H9 (cell line): ENCODE measurements at regions not wholly inside any gene's neighbourhood (a gene's known extent, or its start where the extent isn't known, plus 50 kb on each side); places are given as distances from the start of the nearest gene placed in this dataset.

Source experiments
- DNase-seq: peaks from one replicate; pipeline ENCODE4 v3.0.0-alpha.2; 2017
- H2AFZ ChIP-seq: one replicate; pipeline ENCODE4 v1.6.1; 2013; ENCODE audit warnings: mild to moderate bottlenecking, low read length, control low read depth, moderate library complexity
- H2AK5ac ChIP-seq: 2 replicates; pipeline ENCODE4 v1.6.1; 2013; ENCODE audit warnings: low read length, control low read depth, mixed read lengths; ENCODE audit not compliant: insufficient read length
- H2BK120ac ChIP-seq: one replicate; pipeline ENCODE4 v1.6.1; 2013; ENCODE audit warnings: low read depth, mild to moderate bottlenecking, low read length, control low read depth, inconsistent platforms; ENCODE audit not compliant: poor library complexity, severe bottlenecking
- H2BK12ac ChIP-seq: 2 replicates; pipeline ENCODE4 v1.6.1; 2013; ENCODE audit warnings: low read length, control low read depth, mixed read lengths, low read depth; ENCODE audit not compliant: insufficient read length
- H2BK15ac ChIP-seq: 2 replicates; pipeline ENCODE4 v1.6.1; 2013; ENCODE audit warnings: low read depth, low read length, control low read depth
- H2BK20ac ChIP-seq: one replicate; pipeline ENCODE4 v1.6.1; 2013; ENCODE audit warnings: low read depth, mild to moderate bottlenecking, low read length, control low read depth, inconsistent platforms; ENCODE audit not compliant: poor library complexity, severe bottlenecking
- H2BK5ac ChIP-seq: 2 replicates; pipeline ENCODE4 v1.6.1; 2013; ENCODE audit warnings: low read length, control low read depth, mixed read lengths; ENCODE audit not compliant: insufficient read length
- H3K14ac ChIP-seq: 2 replicates; pipeline ENCODE4 v1.6.1; 2013; ENCODE audit warnings: low read length, control low read depth; ENCODE audit not compliant: insufficient read depth
- H3K18ac ChIP-seq: 2 replicates; pipeline ENCODE4 v1.6.1; 2013; ENCODE audit warnings: low read depth, mild to moderate bottlenecking, mixed read lengths, low read length, control low read depth; ENCODE audit not compliant: insufficient read length
- H3K23ac ChIP-seq: 2 replicates; pipeline ENCODE4 v1.6.1; 2013; ENCODE audit warnings: low read length, control low read depth, mixed read lengths, low read depth; ENCODE audit not compliant: insufficient read length
- H3K23me2 ChIP-seq: 2 replicates; pipeline ENCODE4 v1.6.1; 2013; ENCODE audit warnings: low read depth, mild to moderate bottlenecking, mixed read lengths, low read length, control low read depth; ENCODE audit not compliant: insufficient read length, poor library complexity, severe bottlenecking
- H3K27ac ChIP-seq: 2 replicates; pipeline ENCODE4 v1.5.1; 2013; ENCODE audit warnings: low read length, control low read depth, mixed read lengths, low read depth; ENCODE audit not compliant: insufficient read length
- H3K27me3 ChIP-seq: 2 replicates; pipeline ENCODE4 v1.6.1; 2013; ENCODE audit warnings: low read length, control low read depth, inconsistent platforms; ENCODE audit not compliant: insufficient read depth
- H3K4ac ChIP-seq: 2 replicates; pipeline ENCODE4 v1.6.1; 2013; ENCODE audit warnings: low read depth, mild to moderate bottlenecking, control low read depth, inconsistent platforms, low read length, moderate library complexity
- H3K4me1 ChIP-seq: 2 replicates; pipeline ENCODE4 v1.6.1; 2013; ENCODE audit warnings: low read length, control low read depth, inconsistent platforms; ENCODE audit not compliant: insufficient read depth
- H3K4me2 ChIP-seq: 2 replicates; pipeline ENCODE4 v1.6.1; 2013; ENCODE audit warnings: low read length, control low read depth, mixed read lengths; ENCODE audit not compliant: insufficient read length, insufficient read depth
- H3K56ac ChIP-seq: 2 replicates; pipeline ENCODE4 v1.6.1; 2013; ENCODE audit warnings: low read depth, mild to moderate bottlenecking, mixed read lengths, low read length, control low read depth; ENCODE audit not compliant: insufficient read length
- H3K79me1 ChIP-seq: 2 replicates; pipeline ENCODE4 v1.6.1; 2013; ENCODE audit warnings: low read depth, mild to moderate bottlenecking, moderate library complexity, low read length, control low read depth, inconsistent platforms; ENCODE audit not compliant: insufficient read depth, poor library complexity, severe bottlenecking
- H3K79me2 ChIP-seq: 2 replicates; pipeline ENCODE4 v1.6.1; 2013; ENCODE audit warnings: low read length, control low read depth, inconsistent platforms; ENCODE audit not compliant: insufficient read depth
- H3K9ac ChIP-seq: 2 replicates; pipeline ENCODE4 v1.6.1; 2013; ENCODE audit warnings: low read length, control low read depth, mixed read lengths; ENCODE audit not compliant: insufficient read length; ENCODE audit errors: extremely low read depth
- H3K9me3 ChIP-seq: one replicate; pipeline ENCODE4 v1.6.1; 2013; ENCODE audit warnings: low read depth, low read length, inconsistent platforms; ENCODE audit not compliant: control insufficient read depth
- H3T11ph ChIP-seq: one replicate; pipeline ENCODE4 v1.6.1; 2013; ENCODE audit warnings: mild to moderate bottlenecking, low read length, control low read depth, inconsistent platforms
- H4K20me1 ChIP-seq: one replicate; pipeline ENCODE4 v1.6.1; 2013; ENCODE audit not compliant: control insufficient read depth, insufficient read length, insufficient read depth
- H4K5ac ChIP-seq: 2 replicates; pipeline ENCODE4 v1.6.1; 2013; ENCODE audit warnings: low read depth, mild to moderate bottlenecking, mixed read lengths, low read length, control low read depth; ENCODE audit not compliant: insufficient read length
- H4K8ac ChIP-seq: replicated peaks from 2 replicates; pipeline ENCODE4 v1.6.1; 2013; ENCODE audit warnings: low read length, control low read depth, mixed read lengths, low read depth; ENCODE audit not compliant: insufficient read length
- H4K91ac ChIP-seq: 2 replicates; pipeline ENCODE4 v1.6.1; 2013; ENCODE audit warnings: low read depth, mild to moderate bottlenecking, moderate library complexity, mixed read lengths, low read length, control low read depth; ENCODE audit not compliant: insufficient read length
- H3K27ac Mint-ChIP-seq, 3 experiments: 2 replicates in 2 of 3; 3 replicates in 1 of 3; pipeline ENCODE4 v1.8.0; 2020 to 2021; ENCODE audit warnings: mixed read lengths in 3 of 3, mild to moderate bottlenecking in 1 of 3, moderate library complexity in 1 of 3
- H3K27me3 Mint-ChIP-seq: 2 replicates; pipeline ENCODE4 v1.8.0; 2021; ENCODE audit warnings: low read depth, mild to moderate bottlenecking, moderate library complexity, mixed read lengths
- H3K36me3 Mint-ChIP-seq, 3 experiments: 2 replicates in 2 of 3; 3 replicates in 1 of 3; pipeline ENCODE4 v1.8.0; 2020 to 2021; ENCODE audit warnings: low read depth in 3 of 3, mixed read lengths in 3 of 3; ENCODE audit not compliant: insufficient read depth in 1 of 3
- H3K4me1 Mint-ChIP-seq, 2 experiments: 2 replicates each; pipeline ENCODE4 v1.8.0; 2020; ENCODE audit warnings: mixed read lengths in 2 of 2
- H3K4me3 Mint-ChIP-seq, 2 experiments: 2 replicates in 1 of 2; 3 replicates in 1 of 2; pipeline ENCODE4 v1.8.0; 2020 to 2021; ENCODE audit warnings: mild to moderate bottlenecking in 2 of 2, mixed read lengths in 2 of 2, moderate library complexity in 1 of 2
- H3K9me3 Mint-ChIP-seq, 2 experiments: 2 replicates in 1 of 2; 3 replicates in 1 of 2; pipeline ENCODE4 v1.8.0; 2020; ENCODE audit warnings: mild to moderate bottlenecking in 2 of 2, mixed read lengths in 2 of 2, moderate library complexity in 1 of 2
- WGBS: extraction: QIAGEN DNeasy Blood & Tissue Kit; methylation state at CpG from one replicate; pipeline ENCODE4 v1.1.7; 2013; ENCODE audit warnings: missing lambda C conversion rate, low lambda C conversion rate, mixed read lengths; ENCODE audit not compliant: insufficient read length; ENCODE audit errors: extremely low coverage; 5-methylcytosine and 5-hydroxymethylcytosine counted together
- TF ChIP-seq, protein P1 (sequence below): fragments of 200-600 bp; sonication (generic); conservative IDR thresholded peaks from 3 replicates; pipeline ENCODE4 v1.8.0; 2021; ENCODE audit warnings: antibody characterized with exemption, mild to moderate bottlenecking

DNA sequence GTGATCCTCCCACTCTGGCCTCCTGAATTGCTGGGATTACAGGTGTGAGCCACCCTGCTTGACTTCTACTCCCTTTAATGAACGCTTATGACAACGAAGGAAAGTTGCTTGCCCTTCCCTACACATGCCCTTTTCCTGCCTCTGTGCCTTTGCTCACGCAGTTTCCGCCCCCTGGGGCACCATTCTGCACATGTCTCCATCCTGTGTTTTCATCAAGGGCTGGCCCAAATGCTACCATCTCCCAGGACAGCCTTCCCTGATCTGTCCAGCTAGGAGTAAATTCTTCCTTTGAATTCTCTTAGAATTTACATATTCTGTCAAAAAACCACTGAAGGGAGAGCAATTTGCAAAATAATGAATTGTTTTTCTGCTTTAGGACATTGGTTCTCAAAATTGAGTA is 50.0 kb upstream of the KMT2C start:
- H3K18ac ChIP-seq = no peak overlapping the region
- H3K27ac Mint-ChIP-seq = peak overlapping the region in 2 of 3 experiments; percentile 28 to 31; a peak in 2 of 7 replicates
- no peak overlapping the region for H2BK5ac ChIP-seq
- no peaks in the 10 kb centered on the region for H3K27me3 Mint-ChIP-seq
- no peak overlapping the region for H3K14ac ChIP-seq
- no peak overlapping the region for H3K4me2 ChIP-seq
- WGBS = no CpG with 5 or more reads among the region's 4 CpGs
- no peak overlapping the region for H4K5ac ChIP-seq
- no peak overlapping the region for H3K56ac ChIP-seq
- no peaks in the 10 kb centered on the region for H4K20me1 ChIP-seq
- no peak overlapping the region for H3K23ac ChIP-seq
- TF ChIP-seq, protein P1, sequence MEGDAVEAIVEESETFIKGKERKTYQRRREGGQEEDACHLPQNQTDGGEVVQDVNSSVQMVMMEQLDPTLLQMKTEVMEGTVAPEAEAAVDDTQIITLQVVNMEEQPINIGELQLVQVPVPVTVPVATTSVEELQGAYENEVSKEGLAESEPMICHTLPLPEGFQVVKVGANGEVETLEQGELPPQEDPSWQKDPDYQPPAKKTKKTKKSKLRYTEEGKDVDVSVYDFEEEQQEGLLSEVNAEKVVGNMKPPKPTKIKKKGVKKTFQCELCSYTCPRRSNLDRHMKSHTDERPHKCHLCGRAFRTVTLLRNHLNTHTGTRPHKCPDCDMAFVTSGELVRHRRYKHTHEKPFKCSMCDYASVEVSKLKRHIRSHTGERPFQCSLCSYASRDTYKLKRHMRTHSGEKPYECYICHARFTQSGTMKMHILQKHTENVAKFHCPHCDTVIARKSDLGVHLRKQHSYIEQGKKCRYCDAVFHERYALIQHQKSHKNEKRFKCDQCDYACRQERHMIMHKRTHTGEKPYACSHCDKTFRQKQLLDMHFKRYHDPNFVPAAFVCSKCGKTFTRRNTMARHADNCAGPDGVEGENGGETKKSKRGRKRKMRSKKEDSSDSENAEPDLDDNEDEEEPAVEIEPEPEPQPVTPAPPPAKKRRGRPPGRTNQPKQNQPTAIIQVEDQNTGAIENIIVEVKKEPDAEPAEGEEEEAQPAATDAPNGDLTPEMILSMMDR = no peak
- H3K4ac ChIP-seq = no peak overlapping the region
- no peaks in the 10 kb centered on the region for H3K9me3 ChIP-seq
- no peak overlapping the region for H2BK20ac ChIP-seq
- no peaks in the 10 kb centered on the region for H3K79me2 ChIP-seq
- H2AK5ac ChIP-seq = no peak overlapping the region
- H3K4me1 ChIP-seq = no peaks in the 10 kb centered on the region; the same call in 1 of the 2 replicates
- H2BK12ac ChIP-seq = no peak overlapping the region
- no peak overlapping the region for H3K27ac ChIP-seq
- no peak overlapping the region for H2AFZ ChIP-seq
- no peak overlapping the region for H3K9ac ChIP-seq
- H3K27me3 ChIP-seq = no peaks in the 10 kb centered on the region
- H3K23me2 ChIP-seq = no peaks in the 10 kb centered on the region
- peaks cover 11 to 12% of the 10 kb centered on the region in 2 experiments for H3K4me1 Mint-ChIP-seq
- peaks cover 0 to 2% (median 0%) of the 10 kb centered on the region in 3 experiments; a peak in 1 of 7 replicates for H3K36me3 Mint-ChIP-seq
- H4K8ac ChIP-seq = no peak overlapping the region
- no peak overlapping the region for H3T11ph ChIP-seq
- H4K91ac ChIP-seq = no peak overlapping the region
- H3K4me3 Mint-ChIP-seq = no peak overlapping the region
- H2BK120ac ChIP-seq = no peak overlapping the region
- H3K79me1 ChIP-seq = no peaks in the 10 kb centered on the region
- H3K9me3 Mint-ChIP-seq = no peaks in the 10 kb centered on the region; a peak in 1 of 5 replicates
- DNase-seq = no peak
- H2BK15ac ChIP-seq = no peak overlapping the region
